ENCODE measurements at regions not wholly inside any gene's neighbourhood (a gene's known extent, or its start where the extent isn't known, plus 50 kb on each side); places are given as distances from the start of the nearest gene placed in this dataset.

GRCh38 chr14:85813040-85813439 is 283.1 kb downstream of the FLRT2 start:
- H3K36me3 ChIP-seq (ENCODE audit: low read depth): no peaks in the 10 kb centered on the region
- DNase-seq: no peak
- intact Hi-C loops (cut with micrococcal nuclease; ENCODE audit: unreplicated experiment): no loop called here
- no peaks in the 10 kb centered on the region for H4K20me1 ChIP-seq (ENCODE audit: insufficient read depth)
- H3K9me2 ChIP-seq (ENCODE audit: insufficient read depth): no peaks in the 10 kb centered on the region
- H3K4me2 ChIP-seq: no peak overlapping the region
- no peaks in the 10 kb centered on the region for H3K79me2 ChIP-seq (ENCODE audit: low read depth)
- no peaks in the 10 kb centered on the region for H3K4me1 ChIP-seq (replicated peaks; ENCODE audit: insufficient read depth)
- no peaks in the 10 kb centered on the region for H3K9me3 ChIP-seq (ENCODE audit: insufficient read depth, low read depth)
- no peaks in the 10 kb centered on the region for H3K27me3 ChIP-seq (ENCODE audit: insufficient read depth, low read depth)
- POLR2A ChIA-PET (ENCODE audit: unreplicated experiment): no interaction called here
- H3K4me3 ChIP-seq: no peak overlapping the region
- no peak for TF ChIP-seq CTCF (conservative IDR thresholded peaks at IDR 0.05)
- no peak for TF ChIP-seq EZH2 (IDR thresholded peaks at IDR 0.05; ENCODE audit: low read depth)
- BruUV-seq (replicated peaks): no TSS peak
- CTCF ChIA-PET: no interaction called here
- H3F3A ChIP-seq (ENCODE audit: insufficient read depth, low read depth): no peaks in the 10 kb centered on the region
- H2AFZ ChIP-seq: no peak overlapping the region
- H3K27ac ChIP-seq: no peak overlapping the region

- no peaks in the 10 kb centered on the region for H3K36me3 ChIP-seq (ENCODE audit: low read depth)
- TF ChIP-seq EZH2 (IDR thresholded peaks at IDR 0.05; ENCODE audit: low read depth) (no peak), CTCF (conservative IDR thresholded peaks at IDR 0.05) (no peak)
- no peak overlapping the region for H3K4me2 ChIP-seq
- no peak overlapping the region for H3K27ac ChIP-seq
- H3K9me3 ChIP-seq (ENCODE audit: insufficient read depth, low read depth): no peaks in the 10 kb centered on the region
- H3K79me2 ChIP-seq (ENCODE audit: low read depth): no peaks in the 10 kb centered on the region
- DNase-seq: no peak
- H3K4me3 ChIP-seq: no peak overlapping the region
- no TSS peak for BruUV-seq (replicated peaks)
- intact Hi-C loops (cut with micrococcal nuclease; ENCODE audit: unreplicated experiment): no loop called here
- no peak overlapping the region for H2AFZ ChIP-seq
- H4K20me1 ChIP-seq (ENCODE audit: insufficient read depth): no peaks in the 10 kb centered on the region
- no peaks in the 10 kb centered on the region for H3K4me1 ChIP-seq (replicated peaks; ENCODE audit: insufficient read depth)
- no peaks in the 10 kb centered on the region for H3K9me2 ChIP-seq (ENCODE audit: insufficient read depth)
- ChIA-PET POLR2A (ENCODE audit: unreplicated experiment) (no interaction called here), CTCF (interaction anchor here (0.6 kb wide), 1 partner anchor 238 kb away, joined by 5 read pairs; no protein-coding TSS in a partner anchor)
- H3K27me3 ChIP-seq (ENCODE audit: insufficient read depth, low read depth): no peaks in the 10 kb centered on the region
- no peaks in the 10 kb centered on the region for H3F3A ChIP-seq (ENCODE audit: insufficient read depth, low read depth)
These were observed 281.4 kb downstream of the FLRT2 start for GRCh38 chr14:85811340-85811739.

- no peaks in the 10 kb centered on the region for H3K36me3 ChIP-seq (ENCODE audit: low read depth)
- no peak for DNase-seq
- no TSS peak for BruUV-seq (replicated peaks)
- intact Hi-C loops (cut with micrococcal nuclease; ENCODE audit: unreplicated experiment): no loop called here
- H4K20me1 ChIP-seq (ENCODE audit: insufficient read depth): no peaks in the 10 kb centered on the region
- H3K79me2 ChIP-seq (ENCODE audit: low read depth): no peaks in the 10 kb centered on the region
- no peak overlapping the region for H3K4me3 ChIP-seq
- H3F3A ChIP-seq (ENCODE audit: insufficient read depth, low read depth): no peaks in the 10 kb centered on the region
- H2AFZ ChIP-seq: no peak overlapping the region
- no peaks in the 10 kb centered on the region for H3K27me3 ChIP-seq (ENCODE audit: insufficient read depth, low read depth)
- no peak overlapping the region for H3K4me2 ChIP-seq
- TF ChIP-seq CTCF (conservative IDR thresholded peaks at IDR 0.05) (no peak), EZH2 (IDR thresholded peaks at IDR 0.05; ENCODE audit: low read depth) (no peak)
- no peak overlapping the region for H3K27ac ChIP-seq
- H3K9me3 ChIP-seq (ENCODE audit: insufficient read depth, low read depth): no peaks in the 10 kb centered on the region
- POLR2A ChIA-PET (ENCODE audit: unreplicated experiment): no interaction called here
- CTCF ChIA-PET: no interaction called here
- H3K4me1 ChIP-seq (replicated peaks; ENCODE audit: insufficient read depth): no peaks in the 10 kb centered on the region
- H3K9me2 ChIP-seq (ENCODE audit: insufficient read depth): no peaks in the 10 kb centered on the region
These were observed 269.7 kb downstream of the FLRT2 start for GRCh38 chr14:85799668-85800067.

All from PC-9 (cell line).